ENCODE measurements at regions not wholly inside any gene's neighbourhood (a gene's known extent, or its start where the extent isn't known, plus 50 kb on each side); places are given as distances from the start of the nearest gene placed in this dataset.

DNA sequence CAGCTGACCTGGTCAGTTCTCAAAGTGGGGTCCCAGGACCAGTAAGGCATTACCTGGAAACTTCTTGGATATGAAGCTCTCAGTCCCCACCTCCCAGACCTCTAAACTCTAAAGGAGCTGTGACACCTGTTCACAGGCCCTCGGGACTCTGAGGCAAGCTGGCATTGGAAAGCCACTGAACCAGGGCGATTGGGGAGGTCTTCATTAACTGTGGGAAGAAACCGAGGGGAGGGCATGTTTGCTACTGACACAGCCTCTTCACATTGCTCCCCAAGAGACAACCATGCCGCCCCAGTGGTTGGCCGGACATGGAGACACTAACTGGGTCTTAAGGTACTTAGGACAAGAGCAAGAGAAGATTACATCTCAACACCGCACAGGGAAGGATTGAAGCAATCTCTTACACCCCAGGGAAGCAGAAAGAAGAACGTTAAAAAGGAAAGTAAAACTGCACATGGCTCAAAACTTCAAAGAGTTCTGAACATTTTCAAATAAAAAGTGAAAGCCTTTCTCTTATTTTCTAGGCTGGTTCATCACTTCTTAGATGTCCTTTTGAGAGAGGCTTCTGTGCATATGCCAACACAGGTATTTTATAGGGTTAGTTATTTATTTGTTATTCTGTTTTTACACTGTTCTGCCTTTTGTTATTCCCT is 210.0 kb upstream of the CST7 start:
- TF ChIP-seq, protein P1, sequence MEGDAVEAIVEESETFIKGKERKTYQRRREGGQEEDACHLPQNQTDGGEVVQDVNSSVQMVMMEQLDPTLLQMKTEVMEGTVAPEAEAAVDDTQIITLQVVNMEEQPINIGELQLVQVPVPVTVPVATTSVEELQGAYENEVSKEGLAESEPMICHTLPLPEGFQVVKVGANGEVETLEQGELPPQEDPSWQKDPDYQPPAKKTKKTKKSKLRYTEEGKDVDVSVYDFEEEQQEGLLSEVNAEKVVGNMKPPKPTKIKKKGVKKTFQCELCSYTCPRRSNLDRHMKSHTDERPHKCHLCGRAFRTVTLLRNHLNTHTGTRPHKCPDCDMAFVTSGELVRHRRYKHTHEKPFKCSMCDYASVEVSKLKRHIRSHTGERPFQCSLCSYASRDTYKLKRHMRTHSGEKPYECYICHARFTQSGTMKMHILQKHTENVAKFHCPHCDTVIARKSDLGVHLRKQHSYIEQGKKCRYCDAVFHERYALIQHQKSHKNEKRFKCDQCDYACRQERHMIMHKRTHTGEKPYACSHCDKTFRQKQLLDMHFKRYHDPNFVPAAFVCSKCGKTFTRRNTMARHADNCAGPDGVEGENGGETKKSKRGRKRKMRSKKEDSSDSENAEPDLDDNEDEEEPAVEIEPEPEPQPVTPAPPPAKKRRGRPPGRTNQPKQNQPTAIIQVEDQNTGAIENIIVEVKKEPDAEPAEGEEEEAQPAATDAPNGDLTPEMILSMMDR (IDR thresholded peaks at IDR 0.05; ENCODE audit: extremely low read depth in 1 of 2, insufficient read depth in 1 of 2, low read depth in 1 of 2, low read length in 2 of 2) = no peak
- TF ChIP-seq POLR2A (IDR thresholded peaks at IDR 0.05; ENCODE audit: low read depth, low read length) = no peak
- TF ChIP-seq EZH2 (IDR thresholded peaks at IDR 0.05; ENCODE audit: borderline replicate concordance, low read depth, low read length, severe bottlenecking) = no peak

All from endothelial cell of umbilical vein (primary cell).